GM23338 (cell line): ENCODE measurements at regions not wholly inside any gene's neighbourhood (a gene's known extent, or its start where the extent isn't known, plus 50 kb on each side); places are given as distances from the start of the nearest gene placed in this dataset.

Experiments used
- ATAC-seq: fragments of 200-7000 bp; cut with Tn5 transposase; 3 replicates; pipeline ENCODE4 v1.9.1; 2020
- DNase-seq: peaks from one replicate; pipeline ENCODE4 v3.0.0-alpha.2; 2015; ENCODE audit warnings: low spot score
- H2AFZ ChIP-seq: fragments of 200-600 bp; sonication (generic); 2 replicates; pipeline ENCODE4 v1.8.0; 2016; ENCODE audit warnings: antibody characterized with exemption, mild to moderate bottlenecking, moderate library complexity
- H3F3A ChIP-seq: fragments of 200-600 bp; sonication (generic); replicated peaks from 2 replicates; pipeline ENCODE4 v1.8.0; 2017; ENCODE audit warnings: antibody characterized with exemption, mixed run types, low read depth
- H3K27ac ChIP-seq: fragments of 200-600 bp; sonication (generic); 2 replicates; pipeline ENCODE4 v1.6.1; 2016; ENCODE audit warnings: low read depth
- H3K27me3 ChIP-seq: fragments of 200-600 bp; sonication (generic); 2 replicates; pipeline ENCODE4 v1.8.0; 2016; ENCODE audit warnings: mild to moderate bottlenecking, mixed run types, moderate library complexity; ENCODE audit not compliant: insufficient read depth
- H3K36me3 ChIP-seq: fragments of 200-600 bp; sonication (generic); 2 replicates; pipeline ENCODE4 v1.8.0; 2016; ENCODE audit warnings: mild to moderate bottlenecking; ENCODE audit not compliant: insufficient read depth
- H3K4me1 ChIP-seq: fragments of 200-600 bp; sonication (generic); 2 replicates; pipeline ENCODE4 v1.8.0; 2016; ENCODE audit warnings: mild to moderate bottlenecking, moderate library complexity; ENCODE audit not compliant: insufficient read depth
- H3K4me2 ChIP-seq: fragments of 200-600 bp; sonication (generic); 2 replicates; pipeline ENCODE4 v1.7.1; 2017; ENCODE audit warnings: mixed run types
- H3K4me3 ChIP-seq: fragments of 200-600 bp; sonication (generic); 2 replicates; pipeline ENCODE4 v1.6.1; 2016; ENCODE audit warnings: mixed run types
- H3K79me2 ChIP-seq: fragments of 200-600 bp; sonication (generic); replicated peaks from 2 replicates; pipeline ENCODE4 v1.8.0; 2017; ENCODE audit warnings: mild to moderate bottlenecking; ENCODE audit not compliant: insufficient read depth
- H3K9me2 ChIP-seq: fragments of 200-600 bp; sonication (generic); 2 replicates; pipeline ENCODE4 v1.8.0; 2017; ENCODE audit not compliant: insufficient read depth
- H4K20me1 ChIP-seq: fragments of 200-600 bp; sonication (generic); replicated peaks from 2 replicates; pipeline ENCODE4 v1.8.0; 2017; ENCODE audit warnings: mild to moderate bottlenecking; ENCODE audit not compliant: insufficient read depth
- H3K27ac Mint-ChIP-seq: 2 replicates; pipeline ENCODE4 v1.8.0; 2020; ENCODE audit warnings: inconsistent platforms, mild to moderate bottlenecking, moderate library complexity, mixed read lengths
- H3K27me3 Mint-ChIP-seq: 3 replicates; pipeline ENCODE4 v1.8.0; 2022; ENCODE audit warnings: low read depth, mild to moderate bottlenecking, moderate library complexity, mixed read lengths, inconsistent platforms; ENCODE audit not compliant: insufficient read depth, poor library complexity
- H3K36me3 Mint-ChIP-seq: 3 replicates; pipeline ENCODE4 v1.8.0; 2021; ENCODE audit warnings: low read depth, mild to moderate bottlenecking, inconsistent platforms, moderate library complexity, mixed read lengths
- H3K4me1 Mint-ChIP-seq: 3 replicates; pipeline ENCODE4 v1.8.0; 2020; ENCODE audit warnings: mild to moderate bottlenecking, inconsistent platforms, mixed read lengths
- H3K4me3 Mint-ChIP-seq: 3 replicates; pipeline ENCODE4 v1.8.0; 2021; ENCODE audit warnings: moderate library complexity, mild to moderate bottlenecking, inconsistent platforms, mixed read lengths
- H3K9me3 Mint-ChIP-seq: 3 replicates; pipeline ENCODE4 v1.8.0; 2020; ENCODE audit warnings: moderate library complexity, mild to moderate bottlenecking, inconsistent platforms, mixed read lengths
- CREB1 ChIP-seq: fragments of 250-450 bp; sonication (Bioruptor Pico); IDR thresholded peaks from 2 replicates; pipeline ENCODE4 v1.5.0; 2020; ENCODE audit warnings: low read depth, mild to moderate bottlenecking, moderate library complexity
- EZH2 ChIP-seq: fragments of 200-600 bp; sonication (generic); IDR thresholded peaks from one replicate; pipeline ENCODE4 v1.8.0; 2017; ENCODE audit warnings: antibody characterized with exemption, mild to moderate bottlenecking, low read depth; ENCODE audit not compliant: unreplicated experiment
- EZH2phosphoT487 ChIP-seq: fragments of 200-600 bp; sonication (generic); IDR thresholded peaks from one replicate; pipeline ENCODE4 v1.8.1; 2018; ENCODE audit warnings: antibody characterized with exemption; ENCODE audit not compliant: unreplicated experiment
- JUNB ChIP-seq: IDR thresholded peaks from one replicate; pipeline ENCODE4 v1.6.1; 2016; ENCODE audit warnings: antibody characterized with exemption; ENCODE audit not compliant: unreplicated experiment
- NANOG ChIP-seq: IDR thresholded peaks from 2 replicates; pipeline ENCODE4 v1.6.1; 2016; ENCODE audit warnings: antibody characterized with exemption, borderline replicate concordance
- POLR2AphosphoS5 ChIP-seq: IDR thresholded peaks from 2 replicates; pipeline ENCODE4 v1.6.1; 2016; ENCODE audit warnings: antibody characterized with exemption, low read depth
- STAT1 ChIP-seq: IDR thresholded peaks from one replicate; pipeline ENCODE4 v1.6.1; 2016; ENCODE audit warnings: antibody characterized with exemption; ENCODE audit not compliant: unreplicated experiment
- ZNF114 ChIP-seq: fragments of 250-450 bp; sonication (Bioruptor Pico); IDR thresholded peaks from 2 replicates; pipeline ENCODE4 v1.5.0; 2020; ENCODE audit warnings: mild to moderate bottlenecking, moderate library complexity
- ZNF331 ChIP-seq: fragments of 250-450 bp; sonication (Bioruptor Pico); IDR thresholded peaks from 2 replicates; pipeline ENCODE4 v1.5.0; 2020; ENCODE audit warnings: low read depth, mild to moderate bottlenecking, moderate library complexity
- TF ChIP-seq, protein P1 (sequence below): fragments of 250-450 bp; sonication (Bioruptor Pico); IDR thresholded peaks from 2 replicates; pipeline ENCODE4 v1.5.0; 2020; ENCODE audit warnings: mild to moderate bottlenecking, moderate library complexity
- TF ChIP-seq, protein P2 (sequence below): IDR thresholded peaks from 2 replicates; pipeline ENCODE4 v1.6.1; 2016; ENCODE audit warnings: antibody characterized with exemption
- TF ChIP-seq, protein P3 (sequence below), 2 experiments: fragments of 200-600 bp in 1 of 2; sonication (generic) in 1 of 2; conservative IDR thresholded peaks; 2 replicates each; pipeline versions ENCODE4 v1.5.1 to v1.6.1; 2016 to 2017; ENCODE audit warnings: antibody characterized with exemption in 2 of 2, low read depth in 2 of 2, mild to moderate bottlenecking in 2 of 2, moderate library complexity in 1 of 2
- TF ChIP-seq, protein P4 (sequence below): IDR thresholded peaks from one replicate; pipeline ENCODE4 v1.6.1; 2018; ENCODE audit warnings: antibody characterized with exemption; ENCODE audit not compliant: unreplicated experiment

DNA sequence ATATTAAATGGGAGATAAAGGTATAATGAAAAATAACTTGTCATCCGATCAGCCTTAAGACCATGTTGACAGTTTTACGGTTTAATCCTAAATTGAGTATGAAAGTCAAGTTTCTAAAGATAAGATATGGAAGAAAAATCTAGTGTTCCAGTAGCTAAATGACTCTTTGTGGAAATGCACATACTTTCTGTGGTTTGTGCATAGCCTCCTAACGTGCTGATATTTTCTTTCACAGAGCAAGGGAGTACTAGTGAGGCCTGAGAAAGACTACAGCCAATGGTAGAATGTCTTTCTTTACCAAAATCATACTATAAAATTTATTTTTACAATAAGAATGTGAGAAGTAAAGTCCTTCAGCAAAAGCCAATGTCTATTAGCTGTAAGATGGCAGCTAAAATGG lies 430.6 kb upstream of the RGMA start:
- H3K4me1 ChIP-seq: no peaks in the 10 kb centered on the region
- Mint-ChIP-seq H3K27me3 (peaks cover 3% of the 10 kb centered on the region), H3K36me3 (no peaks in the 10 kb centered on the region), H3K4me3 (no peak overlapping the region), H3K4me1 (peaks cover 3% of the 10 kb centered on the region; the same call in 1 of the 3 replicates), H3K9me3 (no peaks in the 10 kb centered on the region), H3K27ac (no peak overlapping the region)
- ATAC-seq: no peak
- DNase-seq: no peak
- H4K20me1 ChIP-seq: no peaks in the 10 kb centered on the region
- no peak overlapping the region for H3K4me3 ChIP-seq
- H3K27me3 ChIP-seq: no peaks in the 10 kb centered on the region
- TF ChIP-seq, protein P1, sequence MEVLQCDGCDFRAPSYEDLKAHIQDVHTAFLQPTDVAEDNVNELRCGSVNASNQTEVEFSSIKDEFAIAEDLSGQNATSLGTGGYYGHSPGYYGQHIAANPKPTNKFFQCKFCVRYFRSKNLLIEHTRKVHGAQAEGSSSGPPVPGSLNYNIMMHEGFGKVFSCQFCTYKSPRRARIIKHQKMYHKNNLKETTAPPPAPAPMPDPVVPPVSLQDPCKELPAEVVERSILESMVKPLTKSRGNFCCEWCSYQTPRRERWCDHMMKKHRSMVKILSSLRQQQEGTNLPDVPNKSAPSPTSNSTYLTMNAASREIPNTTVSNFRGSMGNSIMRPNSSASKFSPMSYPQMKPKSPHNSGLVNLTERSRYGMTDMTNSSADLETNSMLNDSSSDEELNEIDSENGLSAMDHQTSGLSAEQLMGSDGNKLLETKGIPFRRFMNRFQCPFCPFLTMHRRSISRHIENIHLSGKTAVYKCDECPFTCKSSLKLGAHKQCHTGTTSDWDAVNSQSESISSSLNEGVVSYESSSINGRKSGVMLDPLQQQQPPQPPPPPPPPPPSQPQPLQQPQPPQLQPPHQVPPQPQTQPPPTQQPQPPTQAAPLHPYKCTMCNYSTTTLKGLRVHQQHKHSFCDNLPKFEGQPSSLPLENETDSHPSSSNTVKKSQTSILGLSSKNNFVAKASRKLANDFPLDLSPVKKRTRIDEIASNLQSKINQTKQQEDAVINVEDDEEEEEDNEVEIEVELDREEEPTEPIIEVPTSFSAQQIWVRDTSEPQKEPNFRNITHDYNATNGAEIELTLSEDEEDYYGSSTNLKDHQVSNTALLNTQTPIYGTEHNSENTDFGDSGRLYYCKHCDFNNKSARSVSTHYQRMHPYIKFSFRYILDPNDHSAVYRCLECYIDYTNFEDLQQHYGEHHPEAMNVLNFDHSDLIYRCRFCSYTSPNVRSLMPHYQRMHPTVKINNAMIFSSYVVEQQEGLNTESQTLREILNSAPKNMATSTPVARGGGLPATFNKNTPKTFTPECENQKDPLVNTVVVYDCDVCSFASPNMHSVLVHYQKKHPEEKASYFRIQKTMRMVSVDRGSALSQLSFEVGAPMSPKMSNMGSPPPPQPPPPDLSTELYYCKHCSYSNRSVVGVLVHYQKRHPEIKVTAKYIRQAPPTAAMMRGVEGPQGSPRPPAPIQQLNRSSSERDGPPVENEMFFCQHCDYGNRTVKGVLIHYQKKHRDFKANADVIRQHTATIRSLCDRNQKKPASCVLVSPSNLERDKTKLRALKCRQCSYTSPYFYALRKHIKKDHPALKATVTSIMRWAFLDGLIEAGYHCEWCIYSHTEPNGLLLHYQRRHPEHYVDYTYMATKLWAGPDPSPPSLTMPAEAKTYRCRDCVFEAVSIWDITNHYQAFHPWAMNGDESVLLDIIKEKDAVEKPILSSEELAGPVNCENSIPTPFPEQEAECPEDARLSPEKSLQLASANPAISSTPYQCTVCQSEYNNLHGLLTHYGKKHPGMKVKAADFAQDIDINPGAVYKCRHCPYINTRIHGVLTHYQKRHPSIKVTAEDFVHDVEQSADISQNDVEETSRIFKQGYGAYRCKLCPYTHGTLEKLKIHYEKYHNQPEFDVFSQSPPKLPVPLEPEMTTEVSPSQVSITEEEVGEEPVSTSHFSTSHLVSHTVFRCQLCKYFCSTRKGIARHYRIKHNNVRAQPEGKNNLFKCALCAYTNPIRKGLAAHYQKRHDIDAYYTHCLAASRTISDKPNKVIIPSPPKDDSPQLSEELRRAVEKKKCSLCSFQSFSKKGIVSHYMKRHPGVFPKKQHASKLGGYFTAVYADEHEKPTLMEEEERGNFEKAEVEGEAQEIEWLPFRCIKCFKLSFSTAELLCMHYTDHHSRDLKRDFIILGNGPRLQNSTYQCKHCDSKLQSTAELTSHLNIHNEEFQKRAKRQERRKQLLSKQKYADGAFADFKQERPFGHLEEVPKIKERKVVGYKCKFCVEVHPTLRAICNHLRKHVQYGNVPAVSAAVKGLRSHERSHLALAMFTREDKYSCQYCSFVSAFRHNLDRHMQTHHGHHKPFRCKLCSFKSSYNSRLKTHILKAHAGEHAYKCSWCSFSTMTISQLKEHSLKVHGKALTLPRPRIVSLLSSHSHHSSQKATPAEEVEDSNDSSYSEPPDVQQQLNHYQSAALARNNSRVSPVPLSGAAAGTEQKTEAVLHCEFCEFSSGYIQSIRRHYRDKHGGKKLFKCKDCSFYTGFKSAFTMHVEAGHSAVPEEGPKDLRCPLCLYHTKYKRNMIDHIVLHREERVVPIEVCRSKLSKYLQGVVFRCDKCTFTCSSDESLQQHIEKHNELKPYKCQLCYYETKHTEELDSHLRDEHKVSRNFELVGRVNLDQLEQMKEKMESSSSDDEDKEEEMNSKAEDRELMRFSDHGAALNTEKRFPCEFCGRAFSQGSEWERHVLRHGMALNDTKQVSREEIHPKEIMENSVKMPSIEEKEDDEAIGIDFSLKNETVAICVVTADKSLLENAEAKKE (CRISPR knock-in tag): no peak
- TF ChIP-seq JUNB (no peak), NANOG (no peak), ZNF331 (CRISPR knock-in tag) (no peak), POLR2AphosphoS5 (no peak), CREB1 (CRISPR knock-in tag) (no peak), ZNF114 (CRISPR knock-in tag) (no peak), STAT1 (no peak), EZH2 (no peak), EZH2phosphoT487 (no peak)
- TF ChIP-seq, protein P2, sequence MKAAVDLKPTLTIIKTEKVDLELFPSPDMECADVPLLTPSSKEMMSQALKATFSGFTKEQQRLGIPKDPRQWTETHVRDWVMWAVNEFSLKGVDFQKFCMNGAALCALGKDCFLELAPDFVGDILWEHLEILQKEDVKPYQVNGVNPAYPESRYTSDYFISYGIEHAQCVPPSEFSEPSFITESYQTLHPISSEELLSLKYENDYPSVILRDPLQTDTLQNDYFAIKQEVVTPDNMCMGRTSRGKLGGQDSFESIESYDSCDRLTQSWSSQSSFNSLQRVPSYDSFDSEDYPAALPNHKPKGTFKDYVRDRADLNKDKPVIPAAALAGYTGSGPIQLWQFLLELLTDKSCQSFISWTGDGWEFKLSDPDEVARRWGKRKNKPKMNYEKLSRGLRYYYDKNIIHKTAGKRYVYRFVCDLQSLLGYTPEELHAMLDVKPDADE: no peak
- TF ChIP-seq, protein P3, sequence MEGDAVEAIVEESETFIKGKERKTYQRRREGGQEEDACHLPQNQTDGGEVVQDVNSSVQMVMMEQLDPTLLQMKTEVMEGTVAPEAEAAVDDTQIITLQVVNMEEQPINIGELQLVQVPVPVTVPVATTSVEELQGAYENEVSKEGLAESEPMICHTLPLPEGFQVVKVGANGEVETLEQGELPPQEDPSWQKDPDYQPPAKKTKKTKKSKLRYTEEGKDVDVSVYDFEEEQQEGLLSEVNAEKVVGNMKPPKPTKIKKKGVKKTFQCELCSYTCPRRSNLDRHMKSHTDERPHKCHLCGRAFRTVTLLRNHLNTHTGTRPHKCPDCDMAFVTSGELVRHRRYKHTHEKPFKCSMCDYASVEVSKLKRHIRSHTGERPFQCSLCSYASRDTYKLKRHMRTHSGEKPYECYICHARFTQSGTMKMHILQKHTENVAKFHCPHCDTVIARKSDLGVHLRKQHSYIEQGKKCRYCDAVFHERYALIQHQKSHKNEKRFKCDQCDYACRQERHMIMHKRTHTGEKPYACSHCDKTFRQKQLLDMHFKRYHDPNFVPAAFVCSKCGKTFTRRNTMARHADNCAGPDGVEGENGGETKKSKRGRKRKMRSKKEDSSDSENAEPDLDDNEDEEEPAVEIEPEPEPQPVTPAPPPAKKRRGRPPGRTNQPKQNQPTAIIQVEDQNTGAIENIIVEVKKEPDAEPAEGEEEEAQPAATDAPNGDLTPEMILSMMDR (conservative IDR thresholded peaks at IDR 0.05; ENCODE audit: low read depth in 2 of 2): no peak
- TF ChIP-seq, protein P4, sequence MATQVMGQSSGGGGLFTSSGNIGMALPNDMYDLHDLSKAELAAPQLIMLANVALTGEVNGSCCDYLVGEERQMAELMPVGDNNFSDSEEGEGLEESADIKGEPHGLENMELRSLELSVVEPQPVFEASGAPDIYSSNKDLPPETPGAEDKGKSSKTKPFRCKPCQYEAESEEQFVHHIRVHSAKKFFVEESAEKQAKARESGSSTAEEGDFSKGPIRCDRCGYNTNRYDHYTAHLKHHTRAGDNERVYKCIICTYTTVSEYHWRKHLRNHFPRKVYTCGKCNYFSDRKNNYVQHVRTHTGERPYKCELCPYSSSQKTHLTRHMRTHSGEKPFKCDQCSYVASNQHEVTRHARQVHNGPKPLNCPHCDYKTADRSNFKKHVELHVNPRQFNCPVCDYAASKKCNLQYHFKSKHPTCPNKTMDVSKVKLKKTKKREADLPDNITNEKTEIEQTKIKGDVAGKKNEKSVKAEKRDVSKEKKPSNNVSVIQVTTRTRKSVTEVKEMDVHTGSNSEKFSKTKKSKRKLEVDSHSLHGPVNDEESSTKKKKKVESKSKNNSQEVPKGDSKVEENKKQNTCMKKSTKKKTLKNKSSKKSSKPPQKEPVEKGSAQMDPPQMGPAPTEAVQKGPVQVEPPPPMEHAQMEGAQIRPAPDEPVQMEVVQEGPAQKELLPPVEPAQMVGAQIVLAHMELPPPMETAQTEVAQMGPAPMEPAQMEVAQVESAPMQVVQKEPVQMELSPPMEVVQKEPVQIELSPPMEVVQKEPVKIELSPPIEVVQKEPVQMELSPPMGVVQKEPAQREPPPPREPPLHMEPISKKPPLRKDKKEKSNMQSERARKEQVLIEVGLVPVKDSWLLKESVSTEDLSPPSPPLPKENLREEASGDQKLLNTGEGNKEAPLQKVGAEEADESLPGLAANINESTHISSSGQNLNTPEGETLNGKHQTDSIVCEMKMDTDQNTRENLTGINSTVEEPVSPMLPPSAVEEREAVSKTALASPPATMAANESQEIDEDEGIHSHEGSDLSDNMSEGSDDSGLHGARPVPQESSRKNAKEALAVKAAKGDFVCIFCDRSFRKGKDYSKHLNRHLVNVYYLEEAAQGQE: no peak
- H3K79me2 ChIP-seq: no peaks in the 10 kb centered on the region
- no peak overlapping the region for H3K27ac ChIP-seq
- no peak overlapping the region for H2AFZ ChIP-seq
- H3K4me2 ChIP-seq: no peak overlapping the region
- no peaks in the 10 kb centered on the region for H3K36me3 ChIP-seq
- H3K9me2 ChIP-seq: no peaks in the 10 kb centered on the region
- H3F3A ChIP-seq: no peaks in the 10 kb centered on the region
